ENCODE measurements at regions not wholly inside any gene's neighbourhood (a gene's known extent, or its start where the extent isn't known, plus 50 kb on each side); places are given as distances from the start of the nearest gene placed in this dataset.
A peak's percentile ranks its signal among the peaks of the same experiment; 100 is the strongest.

DNA sequence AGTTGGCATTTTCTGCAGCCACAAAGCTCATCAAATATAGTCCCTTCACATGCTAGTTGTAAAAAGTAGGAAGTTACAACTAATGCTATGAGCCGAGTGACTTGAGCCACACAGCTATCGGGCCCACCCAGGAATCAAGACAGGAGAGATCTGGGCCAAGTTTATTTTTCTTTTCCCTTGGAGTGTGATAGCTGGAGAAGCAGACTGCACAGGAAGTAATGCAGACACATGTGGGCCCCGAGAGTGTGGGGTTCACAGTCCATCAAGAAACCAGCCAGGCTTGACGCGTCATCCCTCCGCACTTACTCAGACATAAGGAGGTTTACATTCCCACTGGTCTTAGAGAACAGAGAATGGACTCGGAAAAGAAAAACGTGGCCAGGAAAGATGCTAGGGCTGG, 403.1 kb upstream of the CDH11 start:
- FAIRE-seq, result peak; percentile 68

GRCh38 chr16:65524231-65524630, 402.4 kb upstream of the CDH11 start:
- DNase-seq (ENCODE audit: low spot score), result no peak
- no peak for FAIRE-seq

More for the DNA sequence above, 403.1 kb upstream of the CDH11 start:
- peak; percentile 76 for DNase-seq (ENCODE audit: low spot score)

DNA sequence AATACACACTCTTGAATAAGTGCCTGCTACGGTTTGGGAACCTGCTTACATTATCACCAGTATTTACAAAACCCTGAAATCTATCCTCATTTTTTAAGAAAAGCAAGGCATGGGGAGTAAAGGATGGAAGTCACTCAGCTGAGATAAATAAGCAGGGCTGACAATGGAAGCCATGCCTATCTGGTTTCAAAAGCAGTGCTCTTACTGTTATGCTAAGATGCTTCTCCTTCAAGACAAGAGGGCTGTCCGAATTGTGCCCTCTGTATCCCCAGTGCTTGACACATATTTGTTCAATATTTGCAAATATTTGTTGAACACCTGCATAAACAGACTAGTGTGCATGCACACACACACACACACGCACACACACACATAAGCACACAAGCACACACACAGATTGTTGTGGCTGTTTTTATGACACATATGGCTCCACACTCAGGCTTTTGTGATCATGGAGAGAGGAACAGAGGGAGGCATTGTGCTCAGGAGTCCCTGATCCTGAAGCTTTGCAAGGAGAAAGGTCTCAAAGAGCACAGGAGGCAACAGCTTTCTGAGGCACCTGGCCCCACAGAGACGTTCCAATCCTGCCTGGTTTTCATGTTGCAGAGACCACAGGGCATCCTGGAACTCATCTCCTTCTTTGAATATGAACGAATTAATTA, 401.6 kb upstream of the CDH11 start:
- no peak for DNase-seq (ENCODE audit: low spot score)
- no peak for FAIRE-seq

DNA sequence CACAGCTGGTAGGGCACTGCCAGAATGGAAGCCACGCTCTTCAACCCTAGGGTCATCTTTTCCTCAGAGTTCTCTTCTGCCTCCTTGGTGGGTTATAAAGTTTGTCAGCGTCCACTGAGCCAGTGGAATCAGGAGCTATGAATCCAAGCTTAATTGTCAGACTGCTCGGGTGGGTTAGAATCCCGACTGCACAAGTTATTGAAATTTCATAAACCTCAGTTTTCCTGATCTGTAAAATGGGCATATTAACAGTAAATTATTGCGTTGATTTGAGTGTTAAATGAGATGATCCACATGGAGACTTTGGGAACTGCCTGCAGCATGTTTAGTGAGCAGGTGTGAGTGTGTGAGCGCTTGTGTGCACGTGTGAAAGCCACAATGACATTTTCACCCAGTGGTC, 400.5 kb upstream of the CDH11 start:
- no peak for FAIRE-seq

DNA sequence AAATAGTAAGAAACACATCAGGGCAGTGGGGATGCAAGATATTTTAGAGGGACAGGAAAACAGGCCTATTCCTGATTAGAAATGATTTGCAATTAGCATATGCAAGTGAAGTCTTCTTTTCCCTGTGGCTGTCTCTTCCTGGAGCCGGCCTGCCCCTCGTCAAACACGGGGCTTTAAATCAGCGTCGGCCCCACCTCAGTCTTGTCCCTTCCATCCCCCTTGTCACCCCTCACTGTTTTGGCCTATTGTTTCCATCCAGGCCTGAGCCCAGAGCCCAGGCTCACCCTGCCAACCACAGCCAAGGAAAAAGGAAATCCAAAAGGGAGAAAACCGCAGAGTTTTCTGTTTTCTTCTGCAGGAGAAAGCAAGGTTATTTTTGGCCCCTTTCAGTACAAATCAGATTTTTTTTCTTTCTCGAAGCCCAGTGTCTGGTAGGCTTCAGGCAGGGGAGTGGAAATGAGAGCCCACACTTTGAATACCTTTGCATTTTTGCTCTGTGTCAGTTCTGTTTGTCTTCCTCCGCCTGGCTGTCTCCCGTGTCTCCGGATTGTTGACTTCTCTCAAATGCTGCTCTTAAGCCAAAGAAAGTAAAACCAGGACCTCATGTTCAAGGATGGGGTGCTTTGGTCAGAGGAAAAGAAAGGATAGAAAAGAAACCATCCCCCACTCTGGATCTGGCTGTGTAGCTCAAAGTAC, 399.9 kb upstream of the CDH11 start:
- no peak for DNase-seq (ENCODE audit: low spot score)
- FAIRE-seq, result no peak

More for the DNA sequence above, 400.5 kb upstream of the CDH11 start:
- no peak for DNase-seq (ENCODE audit: low spot score)

GRCh38 chr16:65519402-65519801, 397.5 kb upstream of the CDH11 start:
- DNase-seq (ENCODE audit: low spot score), result no peak
- FAIRE-seq, result no peak

DNA sequence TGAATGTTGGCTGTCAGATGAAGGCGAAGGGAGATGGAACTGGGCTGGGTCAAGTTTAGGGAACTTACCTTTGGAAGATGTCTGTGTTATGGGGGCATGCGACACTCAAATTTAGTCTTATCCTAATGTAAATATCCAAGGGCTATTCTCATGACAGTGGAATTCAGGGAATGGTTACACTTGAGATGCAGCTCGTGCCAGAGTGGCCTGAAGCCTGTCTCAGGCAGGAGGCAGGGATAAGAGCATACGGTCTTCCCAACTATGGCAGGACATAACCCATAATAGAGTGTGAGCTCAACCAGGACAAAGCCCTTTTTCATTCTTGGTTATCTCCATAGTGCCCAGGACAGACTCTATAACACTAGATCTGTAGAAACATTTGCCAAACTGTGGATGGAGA, 393.3 kb upstream of the CDH11 start:
- DNase-seq (ENCODE audit: low spot score) (no peak), FAIRE-seq (no peak)

GRCh38 chr16:65510850-65511249, 389.0 kb upstream of the CDH11 start:
- peak; percentile 79 for FAIRE-seq

GRCh38 chr16:65510241-65510640, 388.4 kb upstream of the CDH11 start:
- FAIRE-seq, result no peak
- no peak for DNase-seq (ENCODE audit: low spot score)

More at GRCh38 chr16:65510850-65511249, 389.0 kb upstream of the CDH11 start:
- peak; percentile 83 for DNase-seq (ENCODE audit: low spot score)

GRCh38 chr16:65509172-65509571, 387.3 kb upstream of the CDH11 start:
- FAIRE-seq, result no peak
- DNase-seq (ENCODE audit: low spot score), result peak; percentile 54

GRCh38 chr16:65500919-65501318, 379.1 kb upstream of the CDH11 start:
- FAIRE-seq, result no peak
- no peak for DNase-seq (ENCODE audit: low spot score)

GRCh38 chr16:65500007-65500406, 378.1 kb upstream of the CDH11 start:
- DNase-seq (ENCODE audit: low spot score) (no peak), FAIRE-seq (no peak)

GRCh38 chr16:65499566-65499965, 377.7 kb upstream of the CDH11 start:
- FAIRE-seq (no peak), DNase-seq (ENCODE audit: low spot score) (no peak)

GRCh38 chr16:65497571-65497970, 375.7 kb upstream of the CDH11 start:
- DNase-seq (ENCODE audit: low spot score) (no peak), FAIRE-seq (no peak)

- FAIRE-seq (no peak), DNase-seq (ENCODE audit: low spot score) (no peak)
Measured at GRCh38 chr16:65495106-65495505, 373.2 kb upstream of the CDH11 start.

DNA sequence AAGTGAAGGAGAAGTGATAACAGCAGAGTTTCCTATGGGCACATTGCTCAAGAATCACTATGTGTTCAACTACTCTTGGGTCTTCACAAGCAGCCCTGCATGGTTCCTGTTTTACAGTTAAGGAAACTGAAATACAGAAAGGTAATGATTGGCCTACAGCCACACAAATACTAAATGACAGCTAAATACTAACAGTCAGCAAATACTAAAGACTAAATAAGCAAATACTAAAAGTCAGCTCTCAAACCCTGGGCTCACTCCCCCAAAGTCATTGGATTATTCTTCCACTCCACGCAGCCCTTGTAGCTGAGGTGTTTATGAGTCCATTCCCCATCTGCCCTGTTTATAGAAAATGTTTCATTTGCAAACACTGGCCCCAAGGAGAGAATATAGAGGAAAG, 372.7 kb upstream of the CDH11 start:
- FAIRE-seq (no peak), DNase-seq (ENCODE audit: low spot score) (no peak)

DNA sequence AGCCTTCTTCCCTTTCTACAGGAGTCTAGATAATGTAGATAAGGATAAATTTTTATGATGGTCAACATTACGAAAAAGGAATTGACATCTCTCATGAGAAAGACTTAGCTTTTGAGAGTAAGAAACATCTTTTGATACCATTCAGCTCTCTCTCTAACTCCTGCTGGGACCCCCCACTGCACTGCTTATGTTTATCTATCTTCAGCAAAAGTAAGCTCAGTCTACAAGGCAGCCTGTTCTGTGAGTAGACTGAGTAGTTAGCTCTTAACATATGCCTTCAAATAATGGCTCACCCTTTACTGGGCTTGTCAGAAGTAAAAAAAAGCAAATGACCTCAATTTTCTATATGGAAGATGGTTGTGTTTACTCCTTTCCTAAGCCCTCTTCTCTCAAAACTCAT, 372.2 kb upstream of the CDH11 start:
- FAIRE-seq (no peak), DNase-seq (ENCODE audit: low spot score) (no peak)

- FAIRE-seq, result no peak
- DNase-seq (ENCODE audit: low spot score), result no peak
Measured at GRCh38 chr16:65490286-65490685, 368.4 kb upstream of the CDH11 start.

DNA sequence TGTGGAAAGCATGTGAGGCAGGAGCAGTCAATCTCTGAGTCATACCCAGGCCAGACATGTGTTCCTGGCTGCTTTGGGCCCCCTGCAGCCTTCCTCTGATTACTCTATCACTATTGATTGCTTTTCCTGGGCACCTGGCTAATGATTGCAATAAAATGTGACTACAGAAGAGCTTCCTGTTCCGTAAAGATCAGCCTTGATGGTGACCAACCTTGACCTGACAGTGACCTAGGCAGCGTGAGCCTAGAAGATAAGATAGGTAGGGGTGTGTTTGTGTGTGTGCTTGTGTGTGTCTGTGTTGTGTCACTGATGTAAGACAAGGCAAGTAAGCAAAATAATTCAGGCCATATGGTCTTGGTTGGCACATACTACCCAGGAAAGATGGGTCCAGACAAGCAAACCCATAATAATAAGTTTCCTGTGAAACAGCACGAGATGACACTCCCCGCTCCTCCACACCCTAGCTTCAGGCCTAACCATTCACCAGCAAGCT, 367.7 kb upstream of the CDH11 start:
- no peak for FAIRE-seq
- DNase-seq (ENCODE audit: low spot score), result no peak

GRCh38 chr16:65487231-65487630, 365.4 kb upstream of the CDH11 start:
- DNase-seq (ENCODE audit: low spot score) (no peak), FAIRE-seq (no peak)

- FAIRE-seq (no peak), DNase-seq (ENCODE audit: low spot score) (no peak)
Measured at GRCh38 chr16:65481956-65482355, 360.1 kb upstream of the CDH11 start.

DNA sequence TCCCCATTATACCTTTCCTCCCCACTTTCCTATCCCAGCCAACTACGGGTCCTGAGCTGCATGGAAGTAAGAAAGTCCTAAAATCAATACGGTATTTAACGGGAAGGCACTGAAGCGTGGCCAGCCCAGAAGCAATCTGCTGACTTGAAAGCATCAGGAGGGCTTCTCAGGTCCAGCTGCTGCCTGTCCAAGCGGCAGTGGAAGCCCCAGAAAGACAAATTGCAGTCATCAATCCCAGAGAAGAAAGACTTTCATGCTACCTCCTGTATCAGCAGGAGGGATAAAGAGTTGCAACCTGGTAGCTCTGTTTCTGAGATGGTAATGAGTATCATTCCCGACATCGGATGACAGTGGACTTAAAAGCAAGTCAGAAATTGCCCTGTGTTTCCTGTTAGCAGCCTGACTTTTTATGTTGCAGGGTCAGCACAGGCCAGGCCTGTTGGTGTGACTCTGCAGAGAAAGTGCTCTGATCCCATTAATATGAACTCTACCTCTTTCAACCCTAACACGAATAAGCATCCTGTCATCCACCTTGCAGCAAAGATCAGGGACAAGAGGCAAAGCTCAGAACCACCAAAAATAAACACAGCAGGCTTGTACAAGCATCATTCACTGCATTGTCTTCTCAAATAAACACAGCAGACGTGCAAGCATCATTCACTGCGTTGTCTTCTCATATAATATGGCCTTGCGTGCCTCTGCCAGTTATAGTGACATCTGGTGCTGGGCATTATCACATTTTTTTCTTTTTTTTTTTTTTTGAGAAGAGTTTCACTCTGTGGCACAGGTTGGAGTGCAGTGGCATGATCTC, 358.6 kb upstream of the CDH11 start:
- no peak for FAIRE-seq
- DNase-seq (ENCODE audit: low spot score), result no peak
